SK-N-SH treated with all-trans-retinoic acid at 6 μM for 48 hours (cell line): ENCODE measurements at regions not wholly inside any gene's neighbourhood (a gene's known extent, or its start where the extent isn't known, plus 50 kb on each side); places are given as distances from the start of the nearest gene placed in this dataset.

Experiments used
- ATAC-seq: fragments of 200-7000 bp; cut with Tn5 transposase; 3 replicates; pipeline ENCODE4 v1.9.1; 2020; ENCODE audit warnings: mild to moderate bottlenecking, moderate library complexity
- ARNTL ChIP-seq: fragments of 450-650 bp; formaldehyde crosslinking; IDR thresholded peaks from 2 replicates; pipeline ENCODE4 v1.5.0; 2020; ENCODE audit warnings: low read depth, mild to moderate bottlenecking, moderate library complexity, borderline replicate concordance
- BACH2 ChIP-seq: fragments of 250-450 bp; sonication (Bioruptor Pico); IDR thresholded peaks from 2 replicates; pipeline ENCODE4 v1.9.0; 2021; ENCODE audit warnings: mild to moderate bottlenecking, borderline replicate concordance
- CSDC2 ChIP-seq: fragments of 250-450 bp; sonication (Bioruptor Pico); IDR thresholded peaks from 2 replicates; pipeline ENCODE4 v1.5.0; 2020; ENCODE audit warnings: mild to moderate bottlenecking, moderate library complexity
- ESRRG ChIP-seq: fragments of 250-450 bp; sonication (Bioruptor Pico); IDR thresholded peaks from 2 replicates; pipeline ENCODE4 v1.6.1; 2021; ENCODE audit warnings: mild to moderate bottlenecking
- GLIS3 ChIP-seq: fragments of 250-450 bp; sonication (Bioruptor Pico); IDR thresholded peaks from 2 replicates; pipeline ENCODE4 v1.5.0; 2020; ENCODE audit warnings: mild to moderate bottlenecking, moderate library complexity
- ISL1 ChIP-seq: fragments of 250-450 bp; sonication (Bioruptor Pico); IDR thresholded peaks from 2 replicates; pipeline ENCODE4 v2.1.2; 2022; ENCODE audit warnings: mild to moderate bottlenecking, moderate library complexity
- OSR1 ChIP-seq: fragments of 250-450 bp; sonication (Bioruptor Pico); IDR thresholded peaks from 2 replicates; pipeline ENCODE4 v1.8.0; 2022; ENCODE audit warnings: moderate library complexity, mild to moderate bottlenecking, inconsistent platforms
- RARB ChIP-seq: fragments of 250-450 bp; sonication (Bioruptor Pico); IDR thresholded peaks from 2 replicates; pipeline ENCODE4 v1.8.0; 2021; ENCODE audit warnings: mild to moderate bottlenecking, moderate library complexity
- SNAI2 ChIP-seq: fragments of 250-450 bp; sonication (Bioruptor Pico); IDR thresholded peaks from 2 replicates; pipeline ENCODE4 v1.5.0; 2020; ENCODE audit warnings: mild to moderate bottlenecking, moderate library complexity
- TCF4 ChIP-seq: fragments of 250-450 bp; sonication (Bioruptor Pico); IDR thresholded peaks from 2 replicates; pipeline ENCODE4 v1.8.0; 2021; ENCODE audit warnings: mild to moderate bottlenecking, moderate library complexity, borderline replicate concordance
- TOX ChIP-seq: fragments of 250-450 bp; sonication (Bioruptor Pico); IDR thresholded peaks from 2 replicates; pipeline ENCODE4 v1.8.0; 2021; ENCODE audit warnings: mild to moderate bottlenecking, moderate library complexity, borderline replicate concordance
- ZC3H10 ChIP-seq: fragments of 250-450 bp; sonication (Bioruptor Pico); IDR thresholded peaks from 2 replicates; pipeline ENCODE4 v1.5.1; 2021; ENCODE audit warnings: mild to moderate bottlenecking, moderate library complexity
- ZFP3 ChIP-seq: fragments of 250-450 bp; sonication (Bioruptor Pico); IDR thresholded peaks from 2 replicates; pipeline ENCODE4 v1.5.0; 2020; ENCODE audit warnings: mild to moderate bottlenecking, moderate library complexity
- ZFP30 ChIP-seq: fragments of 450-650 bp; formaldehyde crosslinking; IDR thresholded peaks from 2 replicates; pipeline ENCODE4 v1.5.0; 2022; ENCODE audit warnings: mild to moderate bottlenecking, moderate library complexity
- ZNF70 ChIP-seq: fragments of 450-650 bp; formaldehyde crosslinking; IDR thresholded peaks from 2 replicates; pipeline ENCODE4 v1.5.0; 2020; ENCODE audit warnings: mild to moderate bottlenecking, moderate library complexity
- ZNF8 ChIP-seq: fragments of 450-650 bp; formaldehyde crosslinking; IDR thresholded peaks from 2 replicates; pipeline ENCODE4 v1.5.0; 2020; ENCODE audit warnings: mild to moderate bottlenecking, moderate library complexity
- TF ChIP-seq, protein P1 (sequence below): fragments of 250-450 bp; sonication (Bioruptor Pico); IDR thresholded peaks from 2 replicates; pipeline ENCODE4 v1.8.0; 2020; ENCODE audit warnings: mild to moderate bottlenecking, moderate library complexity, borderline replicate concordance
- TF ChIP-seq, protein P2 (sequence below): fragments of 250-450 bp; sonication (Bioruptor Pico); IDR thresholded peaks from 2 replicates; pipeline ENCODE4 v1.5.1; 2020; ENCODE audit warnings: low read depth, mild to moderate bottlenecking, moderate library complexity
- TF ChIP-seq, protein P3 (sequence below): fragments of 250-450 bp; sonication (Bioruptor Pico); IDR thresholded peaks from 2 replicates; pipeline ENCODE4 v1.8.0; 2021; ENCODE audit warnings: low read depth, mild to moderate bottlenecking, moderate library complexity, borderline replicate concordance
- TF ChIP-seq, protein P4 (sequence below): fragments of 250-450 bp; sonication (Bioruptor Pico); IDR thresholded peaks from 2 replicates; pipeline ENCODE4 v1.5.0; 2020; ENCODE audit warnings: mild to moderate bottlenecking, moderate library complexity
- TF ChIP-seq, protein P5 (sequence below): fragments of 250-450 bp; sonication (Bioruptor Pico); IDR thresholded peaks from 2 replicates; pipeline ENCODE4 v1.5.1; 2021; ENCODE audit warnings: mild to moderate bottlenecking, moderate library complexity

DNA sequence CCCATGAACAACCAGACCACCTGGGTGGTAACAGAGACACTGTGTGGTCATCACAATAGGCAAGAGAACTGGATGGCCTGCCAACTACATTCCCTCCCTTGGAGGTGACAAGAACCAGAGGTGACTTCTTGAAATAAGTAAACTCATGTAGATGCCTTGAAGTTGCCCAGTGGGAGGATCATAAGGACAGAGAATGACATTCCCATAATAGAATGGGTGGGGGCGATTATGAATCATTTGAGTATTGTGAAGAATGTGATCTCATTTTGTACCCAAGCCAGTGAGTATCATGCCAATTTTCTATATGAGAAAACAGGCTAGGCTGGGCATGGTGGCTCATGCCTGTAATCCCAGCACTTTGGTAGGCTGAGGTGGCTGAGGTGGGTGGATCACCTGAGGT, 211.4 kb upstream of the GYPC start:
- ATAC-seq, result no peak

DNA sequence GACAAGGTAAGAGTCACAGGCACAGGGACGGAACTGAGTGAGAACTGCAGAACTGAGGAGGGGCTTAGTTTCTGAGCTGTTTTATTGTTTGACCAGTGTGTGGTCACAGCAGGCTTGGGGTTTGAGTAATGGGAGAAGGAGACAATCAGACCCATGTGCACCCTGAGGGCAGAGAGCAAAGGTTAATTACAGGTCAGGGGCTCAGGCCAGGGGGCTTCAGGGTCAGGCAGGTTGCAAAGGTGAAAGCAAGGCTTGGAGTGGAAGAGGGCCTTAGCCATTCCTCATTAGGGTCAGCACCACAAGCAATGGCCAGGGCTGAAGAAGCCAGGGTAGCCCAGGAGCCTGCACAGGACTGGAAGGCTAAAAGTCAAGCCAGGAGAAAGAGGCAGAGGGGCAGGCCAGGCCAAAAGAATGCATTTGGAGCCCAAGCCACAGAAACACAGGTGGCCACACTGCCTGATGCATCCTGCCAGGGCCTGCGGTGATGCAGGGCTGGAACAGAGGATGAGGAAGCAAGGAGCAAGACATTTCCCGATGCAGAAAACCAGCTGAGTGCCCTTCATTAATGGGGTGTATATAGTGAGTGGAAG, 209.8 kb upstream of the GYPC start:
- TF ChIP-seq BACH2 (no peak), OSR1 (CRISPR knock-in tag) (no peak), CSDC2 (CRISPR knock-in tag) (no peak), ZC3H10 (CRISPR knock-in tag) (no peak), ZFP3 (CRISPR knock-in tag) (no peak), ISL1 (no peak), TOX (CRISPR knock-in tag) (no peak), ZNF8 (CRISPR knock-in tag) (no peak), ZNF70 (CRISPR knock-in tag) (no peak), TCF4 (no peak), ARNTL (CRISPR knock-in tag) (no peak)
- ATAC-seq, result no peak

More for the DNA sequence above, 211.4 kb upstream of the GYPC start:
- no peak for TF ChIP-seq ARNTL (CRISPR knock-in tag)

DNA sequence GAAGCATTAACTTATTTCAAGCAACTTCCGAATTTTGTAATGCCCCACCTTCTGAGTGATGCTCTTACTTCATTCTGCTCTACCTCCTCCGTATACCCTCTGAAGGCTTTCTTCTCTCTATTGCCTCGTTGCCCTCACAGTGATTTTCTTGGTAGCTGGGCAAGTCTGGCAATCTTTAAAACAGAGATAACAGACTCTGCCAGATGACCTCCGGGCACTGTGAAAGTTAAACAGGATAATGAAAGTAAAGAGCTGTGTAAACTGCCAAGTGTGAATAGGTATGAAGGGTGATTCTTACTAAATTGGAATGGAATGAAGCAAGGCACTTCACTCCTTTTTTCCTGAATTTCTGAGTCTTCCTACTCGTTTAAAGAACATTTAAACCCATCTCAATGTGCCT, 207.3 kb upstream of the GYPC start:
- ATAC-seq, result no peak
- TF ChIP-seq ARNTL (CRISPR knock-in tag) (no peak), SNAI2 (no peak), ZFP30 (no peak)
- TF ChIP-seq, protein P1, sequence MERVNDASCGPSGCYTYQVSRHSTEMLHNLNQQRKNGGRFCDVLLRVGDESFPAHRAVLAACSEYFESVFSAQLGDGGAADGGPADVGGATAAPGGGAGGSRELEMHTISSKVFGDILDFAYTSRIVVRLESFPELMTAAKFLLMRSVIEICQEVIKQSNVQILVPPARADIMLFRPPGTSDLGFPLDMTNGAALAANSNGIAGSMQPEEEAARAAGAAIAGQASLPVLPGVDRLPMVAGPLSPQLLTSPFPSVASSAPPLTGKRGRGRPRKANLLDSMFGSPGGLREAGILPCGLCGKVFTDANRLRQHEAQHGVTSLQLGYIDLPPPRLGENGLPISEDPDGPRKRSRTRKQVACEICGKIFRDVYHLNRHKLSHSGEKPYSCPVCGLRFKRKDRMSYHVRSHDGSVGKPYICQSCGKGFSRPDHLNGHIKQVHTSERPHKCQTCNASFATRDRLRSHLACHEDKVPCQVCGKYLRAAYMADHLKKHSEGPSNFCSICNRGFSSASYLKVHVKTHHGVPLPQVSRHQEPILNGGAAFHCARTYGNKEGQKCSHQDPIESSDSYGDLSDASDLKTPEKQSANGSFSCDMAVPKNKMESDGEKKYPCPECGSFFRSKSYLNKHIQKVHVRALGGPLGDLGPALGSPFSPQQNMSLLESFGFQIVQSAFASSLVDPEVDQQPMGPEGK, result no peak

DNA sequence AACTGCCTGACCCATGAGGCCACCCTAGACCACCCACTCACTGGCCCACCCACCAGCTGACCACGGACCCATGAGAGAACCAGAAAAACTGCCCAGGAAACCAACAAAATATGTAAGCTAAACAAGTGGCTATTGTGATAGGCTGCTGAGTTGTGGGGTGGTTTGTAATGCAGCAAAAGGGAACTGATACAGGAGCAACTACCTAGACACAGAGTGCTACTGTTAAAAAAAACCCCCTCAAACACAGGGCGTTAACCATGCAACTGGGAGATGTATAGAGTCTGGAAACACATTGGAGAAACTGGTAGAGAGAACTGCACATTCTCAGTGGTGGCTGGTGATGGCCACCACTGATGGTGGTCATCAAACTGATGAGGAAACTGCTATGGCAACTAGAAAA, 206.3 kb upstream of the GYPC start:
- TF ChIP-seq ESRRG (CRISPR knock-in tag) (no peak), ZC3H10 (CRISPR knock-in tag) (no peak), SNAI2 (no peak), GLIS3 (CRISPR knock-in tag) (no peak), CSDC2 (CRISPR knock-in tag) (no peak), RARB (CRISPR knock-in tag) (no peak), TCF4 (no peak), ISL1 (no peak)
- TF ChIP-seq, protein P2, sequence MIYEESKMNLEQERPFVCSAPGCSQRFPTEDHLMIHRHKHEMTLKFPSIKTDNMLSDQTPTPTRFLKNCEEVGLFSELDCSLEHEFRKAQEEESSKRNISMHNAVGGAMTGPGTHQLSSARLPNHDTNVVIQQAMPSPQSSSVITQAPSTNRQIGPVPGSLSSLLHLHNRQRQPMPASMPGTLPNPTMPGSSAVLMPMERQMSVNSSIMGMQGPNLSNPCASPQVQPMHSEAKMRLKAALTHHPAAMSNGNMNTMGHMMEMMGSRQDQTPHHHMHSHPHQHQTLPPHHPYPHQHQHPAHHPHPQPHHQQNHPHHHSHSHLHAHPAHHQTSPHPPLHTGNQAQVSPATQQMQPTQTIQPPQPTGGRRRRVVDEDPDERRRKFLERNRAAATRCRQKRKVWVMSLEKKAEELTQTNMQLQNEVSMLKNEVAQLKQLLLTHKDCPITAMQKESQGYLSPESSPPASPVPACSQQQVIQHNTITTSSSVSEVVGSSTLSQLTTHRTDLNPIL (CRISPR knock-in tag), result no peak
- TF ChIP-seq, protein P3, sequence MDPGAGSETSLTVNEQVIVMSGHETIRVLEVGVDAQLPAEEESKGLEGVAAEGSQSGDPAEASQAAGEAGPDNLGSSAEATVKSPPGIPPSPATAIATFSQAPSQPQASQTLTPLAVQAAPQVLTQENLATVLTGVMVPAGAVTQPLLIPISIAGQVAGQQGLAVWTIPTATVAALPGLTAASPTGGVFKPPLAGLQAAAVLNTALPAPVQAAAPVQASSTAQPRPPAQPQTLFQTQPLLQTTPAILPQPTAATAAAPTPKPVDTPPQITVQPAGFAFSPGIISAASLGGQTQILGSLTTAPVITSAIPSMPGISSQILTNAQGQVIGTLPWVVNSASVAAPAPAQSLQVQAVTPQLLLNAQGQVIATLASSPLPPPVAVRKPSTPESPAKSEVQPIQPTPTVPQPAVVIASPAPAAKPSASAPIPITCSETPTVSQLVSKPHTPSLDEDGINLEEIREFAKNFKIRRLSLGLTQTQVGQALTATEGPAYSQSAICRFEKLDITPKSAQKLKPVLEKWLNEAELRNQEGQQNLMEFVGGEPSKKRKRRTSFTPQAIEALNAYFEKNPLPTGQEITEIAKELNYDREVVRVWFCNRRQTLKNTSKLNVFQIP, result no peak
- TF ChIP-seq, protein P4, sequence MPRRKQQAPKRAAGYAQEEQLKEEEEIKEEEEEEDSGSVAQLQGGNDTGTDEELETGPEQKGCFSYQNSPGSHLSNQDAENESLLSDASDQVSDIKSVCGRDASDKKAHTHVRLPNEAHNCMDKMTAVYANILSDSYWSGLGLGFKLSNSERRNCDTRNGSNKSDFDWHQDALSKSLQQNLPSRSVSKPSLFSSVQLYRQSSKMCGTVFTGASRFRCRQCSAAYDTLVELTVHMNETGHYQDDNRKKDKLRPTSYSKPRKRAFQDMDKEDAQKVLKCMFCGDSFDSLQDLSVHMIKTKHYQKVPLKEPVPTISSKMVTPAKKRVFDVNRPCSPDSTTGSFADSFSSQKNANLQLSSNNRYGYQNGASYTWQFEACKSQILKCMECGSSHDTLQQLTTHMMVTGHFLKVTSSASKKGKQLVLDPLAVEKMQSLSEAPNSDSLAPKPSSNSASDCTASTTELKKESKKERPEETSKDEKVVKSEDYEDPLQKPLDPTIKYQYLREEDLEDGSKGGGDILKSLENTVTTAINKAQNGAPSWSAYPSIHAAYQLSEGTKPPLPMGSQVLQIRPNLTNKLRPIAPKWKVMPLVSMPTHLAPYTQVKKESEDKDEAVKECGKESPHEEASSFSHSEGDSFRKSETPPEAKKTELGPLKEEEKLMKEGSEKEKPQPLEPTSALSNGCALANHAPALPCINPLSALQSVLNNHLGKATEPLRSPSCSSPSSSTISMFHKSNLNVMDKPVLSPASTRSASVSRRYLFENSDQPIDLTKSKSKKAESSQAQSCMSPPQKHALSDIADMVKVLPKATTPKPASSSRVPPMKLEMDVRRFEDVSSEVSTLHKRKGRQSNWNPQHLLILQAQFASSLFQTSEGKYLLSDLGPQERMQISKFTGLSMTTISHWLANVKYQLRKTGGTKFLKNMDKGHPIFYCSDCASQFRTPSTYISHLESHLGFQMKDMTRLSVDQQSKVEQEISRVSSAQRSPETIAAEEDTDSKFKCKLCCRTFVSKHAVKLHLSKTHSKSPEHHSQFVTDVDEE (CRISPR knock-in tag), result no peak
- TF ChIP-seq, protein P5, sequence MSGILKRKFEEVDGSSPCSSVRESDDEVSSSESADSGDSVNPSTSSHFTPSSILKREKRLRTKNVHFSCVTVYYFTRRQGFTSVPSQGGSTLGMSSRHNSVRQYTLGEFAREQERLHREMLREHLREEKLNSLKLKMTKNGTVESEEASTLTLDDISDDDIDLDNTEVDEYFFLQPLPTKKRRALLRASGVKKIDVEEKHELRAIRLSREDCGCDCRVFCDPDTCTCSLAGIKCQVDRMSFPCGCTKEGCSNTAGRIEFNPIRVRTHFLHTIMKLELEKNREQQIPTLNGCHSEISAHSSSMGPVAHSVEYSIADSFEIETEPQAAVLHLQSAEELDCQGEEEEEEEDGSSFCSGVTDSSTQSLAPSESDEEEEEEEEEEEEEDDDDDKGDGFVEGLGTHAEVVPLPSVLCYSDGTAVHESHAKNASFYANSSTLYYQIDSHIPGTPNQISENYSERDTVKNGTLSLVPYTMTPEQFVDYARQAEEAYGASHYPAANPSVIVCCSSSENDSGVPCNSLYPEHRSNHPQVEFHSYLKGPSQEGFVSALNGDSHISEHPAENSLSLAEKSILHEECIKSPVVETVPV (CRISPR knock-in tag), result no peak
- no peak for ATAC-seq
